ENCODE measurements at regions not wholly inside any gene's neighbourhood (a gene's known extent, or its start where the extent isn't known, plus 50 kb on each side); places are given as distances from the start of the nearest gene placed in this dataset.

- POLR2A ChIA-PET: no interaction called here
- FAIRE-seq: no peak
Observed at GRCh38 chr9:80605129-80605528, 1033.4 kb downstream of the TLE4 start.

More at GRCh38 chr9:80605129-80605528, 1033.4 kb downstream of the TLE4 start:
- CTCF ChIA-PET: no interaction called here
- H3K9me1 ChIP-seq (replicated peaks; ENCODE audit: control insufficient read depth, extremely low read depth, insufficient read depth, low read length): no peaks in the 10 kb centered on the region
- no peaks in the 10 kb centered on the region for H4K20me1 ChIP-seq (replicated peaks; ENCODE audit: control insufficient read depth, extremely low read depth, insufficient read depth, low read length)
- dilution Hi-C loops (cut with MboI; ENCODE audit: extremely low pct_ligation_motif_present, low sequenced_read_pairs) (no loop called here), intact Hi-C loops (cut with micrococcal nuclease) (loop anchor here (10.0 kb wide), 1 partner anchor 1080 kb away; the partner anchor contains the start of gene TLE1)
- no peak overlapping the region for H2AFZ ChIP-seq (ENCODE audit: low read depth, low read length)
- H3K4me2 ChIP-seq (ENCODE audit: insufficient read depth, low read length): no peak overlapping the region
- no peak for TF ChIP-seq EZH2 (IDR thresholded peaks at IDR 0.05; ENCODE audit: borderline replicate concordance, low read depth, low read length, severe bottlenecking)
- TF ChIP-seq GATA2 (IDR thresholded peaks at IDR 0.05; ENCODE audit: insufficient read depth, insufficient read length, low read depth, low read length): no peak
- TF ChIP-seq MYC (IDR thresholded peaks at IDR 0.05; ENCODE audit: low read depth, low read length): no peak
- TF ChIP-seq CTCF (IDR thresholded peaks at IDR 0.05; ENCODE audit: extremely low read depth in 1 of 2, insufficient read depth in 1 of 2, low read depth in 1 of 2, low read length in 2 of 2): no peak
- no peak for TF ChIP-seq POLR2AphosphoS5 (IDR thresholded peaks at IDR 0.05; ENCODE audit: insufficient read depth, low read depth, low read length)
- no peak for TF ChIP-seq MAX (IDR thresholded peaks at IDR 0.05; ENCODE audit: insufficient read depth, insufficient read length)
- TF ChIP-seq FOS (IDR thresholded peaks at IDR 0.05; ENCODE audit: borderline replicate concordance, insufficient read depth, low read length): no peak
- no peak for TF ChIP-seq POLR2A (IDR thresholded peaks at IDR 0.05; ENCODE audit: low read depth, low read length)
- no peak overlapping the region for H3K4me3 ChIP-seq (replicated peaks in 1 of 3; ENCODE audit: insufficient read depth in 1 of 3, low read depth in 1 of 3, low read length in 3 of 3)
- H3K27me3 ChIP-seq (ENCODE audit: control insufficient read depth in 2 of 2, insufficient read depth in 2 of 2, low read length in 2 of 2): no peaks in the 10 kb centered on the region
- H3K36me3 ChIP-seq (ENCODE audit: control insufficient read depth in 2 of 2, extremely low read depth in 1 of 2, insufficient read depth in 2 of 2, low read length in 2 of 2): no peaks in the 10 kb centered on the region
- no peaks in the 10 kb centered on the region for H3K79me2 ChIP-seq (ENCODE audit: control insufficient read depth, insufficient read depth, low read length)
- no peaks in the 10 kb centered on the region for H3K9me3 ChIP-seq (replicated peaks; ENCODE audit: control insufficient read depth, insufficient read depth, low read length)
- BruUV-seq (replicated peaks): no TSS peak
- peak; percentile 2 for DNase-seq (ENCODE audit: low read depth, low spot score)
- no peak overlapping the region for H3K9ac ChIP-seq (replicated peaks; ENCODE audit: extremely low read depth, insufficient read depth, low read length)
- no peak overlapping the region for H3K27ac ChIP-seq (ENCODE audit: insufficient read depth, low read depth, low read length)
- no peaks in the 10 kb centered on the region for H3K4me1 ChIP-seq (ENCODE audit: control insufficient read depth, extremely low read depth, insufficient read depth, low read length)
